ENCODE measurements at regions not wholly inside any gene's neighbourhood (a gene's known extent, or its start where the extent isn't known, plus 50 kb on each side); places are given as distances from the start of the nearest gene placed in this dataset.

DNA sequence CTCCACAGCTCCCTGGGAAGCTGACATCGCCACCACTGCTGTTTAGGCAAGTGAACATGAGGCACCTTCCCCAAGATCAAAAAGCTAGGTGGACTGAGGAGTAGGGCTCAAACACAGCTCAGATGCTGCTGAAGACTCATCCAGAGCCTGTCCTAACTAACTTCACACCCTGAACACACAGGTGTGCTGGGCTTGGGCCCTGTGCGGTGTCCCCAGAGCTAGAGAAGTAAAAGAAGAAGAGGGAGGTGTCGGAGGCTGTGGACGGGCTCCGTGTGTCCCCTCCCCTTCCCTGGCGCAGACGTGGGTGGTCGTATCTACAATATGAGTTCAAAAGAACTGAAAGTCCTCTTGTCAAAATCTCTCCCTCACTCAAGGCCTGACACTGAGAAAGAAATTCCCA lies 373.4 kb upstream of the MGMT start:
- no peak for DNase-seq

DNA sequence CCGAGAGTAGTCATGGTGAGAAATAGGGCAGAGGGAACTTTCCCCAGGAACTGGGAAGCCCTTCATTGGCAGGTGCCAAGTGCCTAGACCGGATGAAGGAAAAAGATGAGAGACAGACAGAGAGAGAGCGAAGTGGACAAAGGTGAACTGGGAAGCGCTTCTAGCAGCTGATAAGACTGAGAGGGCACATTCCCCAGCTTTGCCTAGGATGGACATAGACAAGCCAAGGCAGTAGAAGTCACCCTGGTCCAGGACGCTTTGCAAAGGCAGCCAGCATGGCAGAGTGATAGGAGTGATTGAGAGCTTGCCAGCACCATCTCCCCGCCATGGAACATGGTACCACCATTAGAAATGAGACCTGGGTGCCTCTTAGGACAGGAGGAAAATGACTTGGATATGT lies 372.8 kb upstream of the MGMT start:
- DNase-seq = no peak

- no peak for DNase-seq
Observed at GRCh38 chr10:129094861-129095260, 372.2 kb upstream of the MGMT start.

- no peak for DNase-seq
Observed at GRCh38 chr10:129095680-129096064, 371.4 kb upstream of the MGMT start.

GRCh38 chr10:129096065-129096984 lies 370.7 kb upstream of the MGMT start:
- DNase-seq = no peak

DNA sequence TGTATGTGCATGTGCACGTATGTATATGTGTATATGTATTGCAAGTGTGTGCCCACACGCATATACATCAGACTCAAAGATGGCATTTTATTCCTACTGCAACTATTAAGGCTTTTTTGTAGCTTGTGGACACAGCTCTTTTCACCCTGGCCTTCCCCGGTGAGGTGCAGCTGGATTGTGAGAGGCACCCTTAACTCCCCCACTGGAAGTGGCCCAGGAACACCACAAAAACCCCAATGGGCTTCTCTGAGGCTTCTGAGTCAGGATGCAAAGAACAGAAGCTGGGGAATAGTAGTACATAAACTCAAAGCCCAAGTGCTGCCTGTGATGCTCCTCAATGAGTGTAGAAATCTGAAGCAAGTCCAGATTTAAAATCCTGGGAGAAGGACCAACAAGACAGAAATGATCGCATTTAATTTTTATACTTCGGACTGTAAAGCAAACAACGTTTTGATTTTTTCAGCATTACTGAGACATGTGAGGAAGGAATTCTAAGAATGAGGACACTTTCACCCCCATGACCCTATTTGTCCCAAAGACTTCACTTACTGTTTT lies 369.2 kb upstream of the MGMT start:
- no peak for DNase-seq

DNA sequence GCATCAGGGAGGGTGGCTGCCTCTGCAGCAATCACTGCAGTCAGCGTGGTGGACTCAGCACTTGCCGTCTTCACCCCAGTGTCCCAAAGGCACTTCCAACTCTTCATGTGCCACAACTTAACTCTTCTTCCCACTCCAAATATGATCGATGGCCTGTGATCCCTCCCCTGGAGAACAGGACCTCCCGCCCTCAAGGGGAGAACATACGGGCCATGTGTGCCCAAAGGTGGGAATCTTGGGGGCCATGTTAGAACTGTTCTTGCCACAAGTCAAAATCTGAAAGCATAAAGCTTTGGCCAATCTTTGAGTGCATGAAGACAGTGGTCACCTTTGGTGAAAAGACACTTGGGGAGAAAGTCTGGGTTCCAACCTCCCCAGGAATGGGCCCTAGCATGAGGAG lies 368.5 kb upstream of the MGMT start:
- DNase-seq = no peak

- no peak for DNase-seq
Observed at GRCh38 chr10:129099486-129099885, 367.6 kb upstream of the MGMT start.

- no peak for DNase-seq
Observed at GRCh38 chr10:129099992-129100391, 367.0 kb upstream of the MGMT start.

DNA sequence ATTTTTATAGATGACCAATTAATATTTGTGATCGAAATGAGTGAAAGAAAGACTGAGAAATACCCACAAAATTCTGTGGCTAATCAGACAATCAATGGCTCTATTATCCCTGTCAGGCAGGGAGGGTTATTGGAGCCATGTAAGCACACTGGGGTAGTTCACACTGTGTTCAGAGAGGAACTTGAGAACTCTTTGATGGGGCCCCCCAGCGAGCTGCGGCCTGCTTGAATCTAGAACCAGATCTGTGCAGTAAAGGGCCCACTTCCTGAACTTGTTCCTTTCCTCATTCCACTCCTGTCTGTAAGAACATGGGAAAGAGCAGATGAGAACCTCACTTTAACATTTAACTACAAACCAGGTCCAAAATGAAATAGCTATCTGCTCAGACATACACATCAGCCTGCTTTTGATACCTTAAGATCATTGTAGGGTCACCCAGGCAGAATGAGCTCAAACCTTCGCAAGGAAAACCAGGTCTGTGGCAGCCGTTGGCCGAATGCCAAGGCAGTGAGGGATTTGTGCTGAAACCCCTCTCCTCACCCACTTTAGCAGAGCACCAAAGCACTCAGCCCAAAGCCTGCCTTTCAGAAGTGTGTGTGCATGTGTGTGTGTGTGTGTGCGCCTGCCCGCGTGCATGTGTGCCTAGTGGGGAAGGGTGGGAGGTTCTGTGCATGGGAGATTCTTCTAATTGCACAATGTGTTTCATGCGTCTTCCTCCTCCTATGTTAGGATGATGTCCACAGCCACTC lies 365.6 kb upstream of the MGMT start:
- DNase-seq = no peak

DNA sequence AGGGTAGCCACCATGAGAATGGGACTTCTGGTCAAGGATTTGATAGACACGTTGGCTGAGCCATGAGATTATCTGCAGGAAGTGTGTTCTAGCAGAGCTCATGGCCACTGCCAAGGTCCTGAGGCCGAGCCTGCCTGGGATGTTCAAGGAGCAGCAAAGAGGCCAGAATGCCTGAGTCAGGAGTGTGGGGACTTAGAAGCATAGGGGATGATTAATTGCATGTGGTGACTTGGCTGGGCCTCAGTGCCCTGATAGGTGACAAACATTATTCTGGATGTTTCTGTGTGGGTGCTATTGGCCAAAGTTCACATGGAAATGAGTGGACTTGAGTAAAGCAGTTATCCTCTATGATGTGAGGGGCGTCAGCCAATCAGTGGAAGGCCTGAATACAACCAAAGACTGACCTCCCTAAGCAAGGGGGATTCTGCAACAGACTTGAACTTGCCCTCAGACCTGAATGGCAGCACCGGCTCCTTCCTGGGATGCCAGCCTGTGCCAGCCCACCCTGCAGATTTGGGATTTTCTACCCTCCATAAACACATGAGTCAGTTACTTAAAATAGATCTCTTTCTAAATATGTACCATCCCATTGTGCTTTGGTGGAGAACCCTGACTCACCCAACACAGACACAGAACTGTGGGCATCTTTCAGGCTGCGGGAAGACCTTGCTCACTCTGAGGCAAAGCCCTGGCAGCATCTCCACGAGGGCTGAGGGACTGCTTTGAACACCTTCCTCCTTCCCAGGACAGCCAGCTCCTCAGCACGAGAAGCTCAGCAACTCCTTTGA lies 363.9 kb upstream of the MGMT start:
- no peak for DNase-seq

GRCh38 chr10:129104266-129105045 lies 362.6 kb upstream of the MGMT start:
- DNase-seq = no peak

- no peak for DNase-seq
Observed at GRCh38 chr10:129105266-129105665, 361.8 kb upstream of the MGMT start.

DNA sequence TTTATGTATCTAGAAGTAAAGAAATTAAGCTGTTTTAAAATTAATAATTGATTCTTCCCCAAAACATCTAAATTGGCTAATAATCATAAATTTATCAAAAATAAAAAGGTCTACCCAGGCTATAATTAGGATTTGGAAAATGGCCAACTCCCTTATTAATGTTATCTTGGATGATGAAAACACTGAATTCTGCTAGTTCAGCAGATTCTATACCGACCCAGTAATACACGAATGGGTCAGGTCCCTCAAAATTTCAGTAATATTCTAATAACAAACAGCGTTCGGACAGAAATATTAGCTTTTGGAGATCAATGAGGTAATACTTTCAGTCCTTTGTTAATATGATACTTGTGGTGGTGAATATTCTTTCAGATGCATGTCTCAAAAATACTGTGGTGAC lies 360.7 kb upstream of the MGMT start:
- DNase-seq = no peak

- DNase-seq = no peak
Observed at GRCh38 chr10:129107525-129107924, 359.5 kb upstream of the MGMT start.

- DNase-seq = no peak
Observed at GRCh38 chr10:129108378-129108777, 358.7 kb upstream of the MGMT start.

- no peak for DNase-seq
Observed at GRCh38 chr10:129108994-129109393, 358.0 kb upstream of the MGMT start.

GRCh38 chr10:129110780-129111179 lies 356.3 kb upstream of the MGMT start:
- no peak for DNase-seq

DNA sequence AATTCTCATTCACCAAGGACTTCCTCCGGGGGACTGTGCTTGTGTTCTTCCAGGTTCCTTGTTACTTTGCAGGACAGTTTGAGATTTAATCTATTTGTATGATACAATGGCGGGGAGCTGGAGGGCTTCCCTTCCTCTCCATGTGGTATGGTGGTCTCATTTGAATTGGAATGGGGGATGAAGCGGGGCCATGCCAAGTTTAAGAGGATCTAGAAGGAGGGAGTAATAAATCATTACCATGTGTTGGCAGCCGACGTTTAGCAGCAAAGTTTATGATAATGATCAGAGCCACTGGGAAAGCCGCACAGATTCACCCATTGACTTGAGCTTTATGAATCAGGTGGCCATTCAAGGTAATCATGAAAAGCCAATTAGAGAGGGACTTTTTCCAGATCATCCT lies 355.1 kb upstream of the MGMT start:
- no peak for DNase-seq

DNA sequence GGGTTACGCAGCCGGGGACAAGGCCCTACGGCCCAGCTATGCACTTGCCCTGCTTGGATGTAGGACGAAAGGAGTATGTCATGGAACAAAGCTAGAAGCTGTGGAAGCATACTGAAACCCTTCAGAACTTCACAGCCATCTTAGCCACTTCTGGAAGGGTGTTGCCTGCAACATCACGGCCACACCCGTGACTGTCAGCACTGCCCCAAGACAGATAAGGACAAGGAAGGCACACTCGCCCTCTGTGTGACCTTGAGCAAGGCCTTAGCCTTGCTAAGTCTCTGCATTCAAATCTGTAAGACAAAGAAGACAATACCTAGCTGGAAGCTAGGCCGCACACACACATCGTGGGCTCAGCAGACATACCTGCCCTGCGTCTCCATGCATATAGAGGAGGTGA lies 352.5 kb upstream of the MGMT start:
- no peak for DNase-seq

DNA sequence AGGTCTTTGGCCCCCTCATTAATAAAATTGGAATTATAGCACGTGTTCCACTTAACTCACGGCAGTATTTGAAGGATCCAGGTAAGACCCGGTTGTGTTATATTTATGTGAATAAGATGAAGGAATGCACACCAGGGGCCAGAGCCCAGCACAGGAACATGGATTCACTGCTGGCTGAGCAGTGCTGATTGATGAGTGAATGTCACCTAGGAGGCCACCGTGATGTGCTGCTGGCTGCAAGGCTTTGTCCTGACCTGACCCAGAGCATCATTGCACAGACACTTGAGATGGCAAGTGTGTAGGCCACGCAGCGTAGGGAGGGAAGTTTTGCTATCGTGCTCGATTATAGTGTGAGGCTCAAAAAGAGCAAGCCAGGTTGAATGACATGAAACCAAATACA lies 350.7 kb upstream of the MGMT start:
- no peak for DNase-seq

- DNase-seq = no peak
Observed at GRCh38 chr10:129120441-129120840, 346.6 kb upstream of the MGMT start.

Data from occipital lobe (tissue), 1 donor.